ENCODE measurements at regions not wholly inside any gene's neighbourhood (a gene's known extent, or its start where the extent isn't known, plus 50 kb on each side); places are given as distances from the start of the nearest gene placed in this dataset.
A peak's percentile ranks its signal among the peaks of the same experiment; 100 is the strongest.
"Not testable (repeated sequence)": the region's sequence is repeated elsewhere in the genome, so short reads cannot be mapped to it uniquely, and the experiment has no call there.

DNA sequence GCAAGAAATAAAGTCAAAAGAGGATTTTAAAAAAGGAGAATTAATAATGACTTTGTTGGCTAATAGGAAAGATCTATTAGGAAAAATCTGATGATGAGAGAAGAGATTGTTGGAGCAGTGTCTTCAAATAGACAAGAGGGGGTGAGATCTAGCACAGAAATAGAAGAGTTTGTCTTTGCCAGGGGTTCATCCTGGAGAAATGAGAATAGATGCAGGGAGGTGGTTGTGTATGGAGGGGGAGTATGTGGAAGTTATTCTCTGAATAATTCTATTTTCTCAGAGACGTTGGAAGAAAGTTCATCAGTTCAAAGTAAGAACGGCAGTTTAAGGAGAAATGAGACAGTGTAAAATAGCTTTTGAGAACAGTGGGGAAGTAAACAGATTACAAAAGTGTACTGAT, 161.3 kb downstream of the TM2D1 start:
- TF ChIP-seq GATA1 (IDR thresholded peaks at IDR 0.05; ENCODE audit: low read depth, low read length), result no peak
- TF ChIP-seq POLR2A (IDR thresholded peaks at IDR 0.05; ENCODE audit: low read length), result no peak
- DNase-seq, result no peak

GRCh38 chr1:61561666-61562065, 163.3 kb downstream of the TM2D1 start:
- TF ChIP-seq POLR2A (IDR thresholded peaks at IDR 0.05; ENCODE audit: low read length) (no peak), GATA1 (IDR thresholded peaks at IDR 0.05; ENCODE audit: low read depth, low read length) (no peak)
- DNase-seq, result no peak

- DNase-seq, result no peak
Observed at GRCh38 chr1:61560385-61560784, 164.6 kb downstream of the TM2D1 start.

DNA sequence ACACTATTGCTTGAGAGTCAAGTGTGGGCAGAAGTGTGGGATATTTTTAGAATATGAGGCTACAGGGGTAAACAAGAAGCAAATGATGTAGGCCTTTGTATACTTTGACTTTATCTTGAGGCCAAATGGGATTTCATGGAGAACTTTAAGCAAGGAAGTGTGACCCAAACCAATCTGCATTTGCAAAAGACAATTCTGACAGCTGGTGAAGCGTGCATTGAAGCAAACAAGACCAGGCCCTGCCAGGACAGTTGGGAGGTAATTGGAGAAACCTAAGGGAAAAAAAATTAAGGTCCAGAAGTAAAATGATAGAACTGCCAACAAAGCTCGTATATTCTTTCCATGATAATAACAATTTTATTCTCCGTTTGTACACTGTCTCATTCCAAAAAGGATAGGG, 168.3 kb downstream of the TM2D1 start:
- no peak for DNase-seq
- TF ChIP-seq GATA1 (IDR thresholded peaks at IDR 0.05; ENCODE audit: low read depth, low read length) (no peak), POLR2A (IDR thresholded peaks at IDR 0.05; ENCODE audit: low read length) (no peak)

More at GRCh38 chr1:61560385-61560784, 164.6 kb downstream of the TM2D1 start:
- TF ChIP-seq POLR2A (IDR thresholded peaks at IDR 0.05; ENCODE audit: low read length), result no peak
- TF ChIP-seq GATA1 (IDR thresholded peaks at IDR 0.05; ENCODE audit: low read depth, low read length), result no peak

DNA sequence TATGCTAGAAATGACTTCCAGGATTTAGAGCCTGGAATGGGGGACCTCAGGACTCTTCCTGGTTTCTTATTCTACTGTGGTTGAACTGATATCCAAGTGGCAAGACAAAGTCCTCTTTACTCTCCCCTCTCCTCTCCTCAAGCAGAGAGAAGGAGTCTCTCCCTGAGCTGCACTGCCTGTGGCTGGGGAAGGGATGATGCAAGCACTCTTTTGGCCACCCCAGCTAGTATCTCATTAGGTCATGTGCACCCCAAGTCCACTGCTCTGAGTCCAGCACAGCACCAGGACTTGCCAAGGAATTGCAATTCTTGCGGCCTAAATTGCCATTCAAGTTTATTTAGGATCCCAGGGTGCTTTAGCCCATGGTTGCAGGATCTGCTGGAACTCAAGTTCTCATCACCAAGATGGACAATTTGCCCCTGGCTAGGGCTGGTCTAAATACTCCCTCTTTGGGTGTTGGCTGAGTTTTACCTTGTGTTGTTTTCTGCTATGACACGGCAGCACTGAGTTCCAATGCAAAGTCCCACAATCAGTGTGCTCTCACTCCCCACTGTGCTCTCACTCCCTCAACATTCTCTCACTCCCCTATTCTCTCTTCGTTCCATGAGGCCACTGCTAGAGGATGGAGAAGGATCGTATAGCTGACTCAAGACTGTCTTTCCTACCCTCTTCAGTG, 172.2 kb downstream of the TM2D1 start:
- TF ChIP-seq POLR2A (IDR thresholded peaks at IDR 0.05; ENCODE audit: low read length) (no peak), GATA1 (IDR thresholded peaks at IDR 0.05; ENCODE audit: low read depth, low read length) (no peak)
- DNase-seq, result no peak

- peak; percentile 7 to 11 for DNase-seq
Observed at GRCh38 chr1:61547302-61547701, 177.6 kb downstream of the TM2D1 start.

DNA sequence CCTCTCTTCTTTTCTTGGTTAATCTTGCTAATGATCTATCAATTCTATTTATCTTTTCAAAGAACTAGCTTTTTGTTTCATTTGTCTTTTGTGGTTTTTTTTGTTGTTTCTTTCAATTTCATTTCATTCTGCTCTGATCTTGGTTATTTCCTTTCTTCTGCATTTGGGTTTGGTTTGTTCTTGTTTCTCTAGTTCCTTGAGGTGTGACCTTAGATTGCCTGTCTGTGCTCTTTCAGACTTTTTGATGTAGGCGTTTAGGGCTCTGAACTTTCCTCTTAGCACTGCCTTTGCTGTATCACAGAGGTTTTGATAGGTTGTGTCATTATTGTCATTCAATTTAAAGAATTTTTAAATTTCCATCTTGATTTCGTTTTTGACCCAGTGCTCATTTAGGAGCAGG, 180.1 kb downstream of the TM2D1 start:
- DNase-seq, result not testable (repeated sequence)

- not testable (repeated sequence) for DNase-seq
Observed at GRCh38 chr1:61543498-61543897, 181.4 kb downstream of the TM2D1 start.

GRCh38 chr1:61539720-61540462, 185.1 kb downstream of the TM2D1 start:
- TF ChIP-seq GATA1 (IDR thresholded peaks at IDR 0.05; ENCODE audit: low read depth, low read length) (no peak), POLR2A (IDR thresholded peaks at IDR 0.05; ENCODE audit: low read length) (no peak)
- no peak for DNase-seq

DNA sequence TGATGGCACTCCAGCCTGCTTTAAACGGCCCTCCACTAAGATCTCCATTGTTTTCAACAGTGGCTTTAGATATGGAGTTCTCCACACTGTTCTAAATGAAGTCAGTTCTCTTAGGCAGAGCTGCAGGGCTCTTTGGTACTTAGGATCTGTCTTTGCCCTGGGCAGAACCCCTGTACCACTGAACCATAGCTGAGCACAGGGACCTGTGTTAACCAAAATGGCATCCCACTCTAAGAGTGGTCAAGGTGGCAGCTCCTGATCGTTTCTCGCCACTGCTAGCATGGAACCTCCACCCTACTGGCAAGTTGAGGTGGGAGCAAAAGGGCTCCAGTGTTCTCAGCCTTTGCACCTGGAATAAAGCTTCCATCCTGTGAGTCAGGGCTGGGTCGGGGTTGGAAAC, 186.7 kb downstream of the TM2D1 start:
- no peak for DNase-seq

GRCh38 chr1:61536174-61537108, 188.5 kb downstream of the TM2D1 start:
- no peak for TF ChIP-seq POLR2A (IDR thresholded peaks at IDR 0.05; ENCODE audit: low read length)
- no peak for TF ChIP-seq GATA1 (IDR thresholded peaks at IDR 0.05; ENCODE audit: low read depth, low read length)
- no peak for DNase-seq

More for the DNA sequence above, 186.7 kb downstream of the TM2D1 start:
- no peak for TF ChIP-seq POLR2A (IDR thresholded peaks at IDR 0.05; ENCODE audit: low read length)
- TF ChIP-seq GATA1 (IDR thresholded peaks at IDR 0.05; ENCODE audit: low read depth, low read length), result no peak

- DNase-seq, result no peak
- TF ChIP-seq GATA1 (IDR thresholded peaks at IDR 0.05; ENCODE audit: low read depth, low read length) (no peak), POLR2A (IDR thresholded peaks at IDR 0.05; ENCODE audit: low read length) (no peak)
Observed at GRCh38 chr1:61534847-61535246, 190.1 kb downstream of the TM2D1 start.

DNA sequence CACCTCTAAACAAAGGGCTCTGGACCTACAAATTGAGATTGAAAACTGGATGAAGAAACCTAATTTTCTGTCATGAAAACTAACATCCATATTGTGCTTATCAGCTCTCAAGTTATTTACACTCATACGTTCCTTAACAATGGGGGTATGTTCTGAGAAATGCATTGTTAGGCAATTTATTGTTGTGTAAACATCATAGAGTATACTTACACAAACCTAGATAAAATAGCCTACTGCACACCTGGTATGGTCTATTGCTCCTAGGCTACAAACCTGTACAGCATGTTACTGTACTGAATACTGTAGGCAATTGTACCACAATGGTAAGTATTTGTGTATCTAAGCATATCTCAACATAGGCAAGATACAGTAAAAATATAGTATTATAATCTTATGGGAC, 191.4 kb downstream of the TM2D1 start:
- DNase-seq, result no peak
- TF ChIP-seq POLR2A (IDR thresholded peaks at IDR 0.05; ENCODE audit: low read length) (no peak), GATA1 (IDR thresholded peaks at IDR 0.05; ENCODE audit: low read depth, low read length) (no peak)

DNA sequence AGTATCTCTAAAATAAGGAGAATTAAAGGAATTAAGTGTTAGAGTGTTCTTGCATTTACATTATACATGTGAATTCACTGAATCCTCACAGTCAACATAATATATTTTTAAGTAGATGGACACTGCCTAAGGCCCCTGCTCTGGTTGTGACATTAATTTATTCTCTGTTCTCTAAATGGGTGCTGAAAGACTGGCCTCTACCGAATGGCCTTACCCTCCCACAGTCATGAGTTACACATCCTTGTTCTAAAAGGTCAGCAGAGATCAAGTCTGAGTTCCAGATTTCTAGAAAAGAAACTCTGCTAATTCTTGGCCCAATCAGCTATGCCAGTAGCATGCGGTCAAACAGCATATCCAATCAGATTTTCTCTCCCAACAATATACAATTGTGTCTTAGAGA, 193.2 kb downstream of the TM2D1 start:
- DNase-seq, result no peak

More for the DNA sequence above, 193.2 kb downstream of the TM2D1 start:
- TF ChIP-seq POLR2A (IDR thresholded peaks at IDR 0.05; ENCODE audit: low read length) (no peak), GATA1 (IDR thresholded peaks at IDR 0.05; ENCODE audit: low read depth, low read length) (no peak)
